Astrocyte (in vitro differentiated cells and primary cell): ENCODE measurements at regions not wholly inside any gene's neighbourhood (a gene's known extent, or its start where the extent isn't known, plus 50 kb on each side); places are given as distances from the start of the nearest gene placed in this dataset.

Experiments used
- CTCF ChIP-seq: IDR thresholded peaks from 2 replicates; pipeline ENCODE4 v1.5.1; 2011; ENCODE audit warnings: low read depth, mild to moderate bottlenecking, inconsistent platforms, low read length, moderate library complexity; ENCODE audit not compliant: insufficient read depth
- EZH2 ChIP-seq: IDR thresholded peaks from 2 replicates; pipeline ENCODE4 v1.6.1; 2012; ENCODE audit warnings: mild to moderate bottlenecking, low read length, inconsistent platforms; ENCODE audit not compliant: insufficient read depth

- TF ChIP-seq CTCF (no peak), EZH2 (no peak)
These were observed 72.1 kb upstream of the LINC00305 start for GRCh38 chr18:64220941-64221340.
